ENCODE measurements at regions not wholly inside any gene's neighbourhood (a gene's known extent, or its start where the extent isn't known, plus 50 kb on each side); places are given as distances from the start of the nearest gene placed in this dataset.

GRCh38 chr2:12109363-12110017, 363.1 kb downstream of the LPIN1 start:
- TF ChIP-seq POLR2A (IDR thresholded peaks at IDR 0.05) (no peak), CTCF (IDR thresholded peaks at IDR 0.05) (no peak)

All from suprapubic skin (tissue), 3 donors.